ENCODE measurements at regions not wholly inside any gene's neighbourhood (a gene's known extent, or its start where the extent isn't known, plus 50 kb on each side); places are given as distances from the start of the nearest gene placed in this dataset.

DNA sequence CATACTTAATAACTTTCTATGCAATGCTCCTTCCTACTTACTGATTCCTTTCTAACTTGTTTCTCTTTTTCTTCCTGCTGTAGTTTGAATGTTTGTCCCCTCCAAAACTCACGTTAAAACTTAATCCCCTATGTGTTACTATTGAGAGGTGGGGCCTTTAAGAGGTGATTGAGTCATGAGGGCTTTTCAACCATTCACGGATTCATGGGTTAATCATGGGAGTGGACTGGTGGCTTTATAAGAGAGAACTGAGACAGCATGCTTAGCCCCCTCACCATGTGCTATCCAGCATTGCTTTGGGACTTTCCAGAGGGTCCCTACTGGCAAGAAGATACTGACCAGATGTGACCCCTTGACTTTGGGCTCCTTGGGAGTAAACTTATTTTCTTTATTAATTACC lies 66.0 kb upstream of the TRIM9 start:
- H3K27me3 ChIP-seq (ENCODE audit: control insufficient read depth, low read length) = no peaks in the 10 kb centered on the region
- H3K4me3 ChIP-seq (ENCODE audit: low read length) = no peak overlapping the region
- H3K4me2 ChIP-seq (ENCODE audit: low read length) = 0 out of 2 replicates have a peak overlapping the region, but pooled peaks have one; percentile 1
- H3K9me2 ChIP-seq (replicated peaks; ENCODE audit: control insufficient read depth, low read length) = no peaks in the 10 kb centered on the region
- TF ChIP-seq EZH2phosphoT487 (IDR thresholded peaks at IDR 0.05; ENCODE audit: borderline replicate concordance, low read length) = no peak
- TF ChIP-seq, protein P1, sequence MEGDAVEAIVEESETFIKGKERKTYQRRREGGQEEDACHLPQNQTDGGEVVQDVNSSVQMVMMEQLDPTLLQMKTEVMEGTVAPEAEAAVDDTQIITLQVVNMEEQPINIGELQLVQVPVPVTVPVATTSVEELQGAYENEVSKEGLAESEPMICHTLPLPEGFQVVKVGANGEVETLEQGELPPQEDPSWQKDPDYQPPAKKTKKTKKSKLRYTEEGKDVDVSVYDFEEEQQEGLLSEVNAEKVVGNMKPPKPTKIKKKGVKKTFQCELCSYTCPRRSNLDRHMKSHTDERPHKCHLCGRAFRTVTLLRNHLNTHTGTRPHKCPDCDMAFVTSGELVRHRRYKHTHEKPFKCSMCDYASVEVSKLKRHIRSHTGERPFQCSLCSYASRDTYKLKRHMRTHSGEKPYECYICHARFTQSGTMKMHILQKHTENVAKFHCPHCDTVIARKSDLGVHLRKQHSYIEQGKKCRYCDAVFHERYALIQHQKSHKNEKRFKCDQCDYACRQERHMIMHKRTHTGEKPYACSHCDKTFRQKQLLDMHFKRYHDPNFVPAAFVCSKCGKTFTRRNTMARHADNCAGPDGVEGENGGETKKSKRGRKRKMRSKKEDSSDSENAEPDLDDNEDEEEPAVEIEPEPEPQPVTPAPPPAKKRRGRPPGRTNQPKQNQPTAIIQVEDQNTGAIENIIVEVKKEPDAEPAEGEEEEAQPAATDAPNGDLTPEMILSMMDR (IDR thresholded peaks at IDR 0.05; ENCODE audit: low read depth, low read length, poor library complexity, severe bottlenecking) = no peak
- H3F3A ChIP-seq (ENCODE audit: control insufficient read depth, insufficient read depth) = no peaks in the 10 kb centered on the region
- H3K36me3 ChIP-seq (ENCODE audit: control insufficient read depth, low read length) = no peaks in the 10 kb centered on the region
- no peaks in the 10 kb centered on the region for H3K9me3 ChIP-seq (ENCODE audit: control insufficient read depth, insufficient read depth, low read length)
- no peaks in the 10 kb centered on the region for H4K20me1 ChIP-seq (ENCODE audit: control insufficient read depth, insufficient read depth, low read depth, low read length)
- H3K4me1 ChIP-seq (ENCODE audit: control insufficient read depth, low read length) = peaks cover 18% of the 10 kb centered on the region
- no peaks in the 10 kb centered on the region for H3K79me2 ChIP-seq (ENCODE audit: control insufficient read depth, low read length)
- no peak overlapping the region for H3K27ac ChIP-seq (ENCODE audit: low read depth, low read length)

DNA sequence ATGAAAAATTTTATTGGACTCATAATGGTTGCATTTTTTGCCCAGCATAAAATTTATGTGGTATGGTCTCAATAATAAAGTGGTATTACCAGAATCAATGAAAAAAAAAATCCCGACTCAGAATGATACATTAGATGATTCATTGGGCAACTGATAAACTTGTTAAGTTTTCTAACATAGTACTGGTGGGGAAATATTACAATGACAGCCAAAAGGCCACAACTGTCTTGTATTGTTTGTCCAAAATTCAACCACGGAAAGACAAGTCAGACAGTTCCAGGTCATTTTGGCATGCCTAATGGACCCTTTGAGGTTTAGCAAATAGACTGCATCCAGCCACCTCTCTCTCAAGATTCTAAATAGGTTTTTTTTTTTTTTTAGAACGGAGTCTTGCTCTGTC lies 70.5 kb upstream of the TRIM9 start:
- H3K36me3 ChIP-seq (ENCODE audit: control insufficient read depth, low read length) = no peaks in the 10 kb centered on the region
- TF ChIP-seq EZH2phosphoT487 (IDR thresholded peaks at IDR 0.05; ENCODE audit: borderline replicate concordance, low read length) = no peak
- TF ChIP-seq, protein P1 (IDR thresholded peaks at IDR 0.05; ENCODE audit: low read depth, low read length, poor library complexity, severe bottlenecking) = no peak
- no peaks in the 10 kb centered on the region for H3K79me2 ChIP-seq (ENCODE audit: control insufficient read depth, low read length)
- no peak overlapping the region for H3K27ac ChIP-seq (ENCODE audit: low read depth, low read length)
- H3K9me3 ChIP-seq (ENCODE audit: control insufficient read depth, insufficient read depth, low read length) = no peaks in the 10 kb centered on the region
- H4K20me1 ChIP-seq (ENCODE audit: control insufficient read depth, insufficient read depth, low read depth, low read length) = no peaks in the 10 kb centered on the region
- H3K4me2 ChIP-seq (ENCODE audit: low read length) = no peak overlapping the region
- H3F3A ChIP-seq (ENCODE audit: control insufficient read depth, insufficient read depth) = no peaks in the 10 kb centered on the region
- H3K27me3 ChIP-seq (ENCODE audit: control insufficient read depth, low read length) = no peaks in the 10 kb centered on the region
- H3K4me3 ChIP-seq (ENCODE audit: low read length) = no peak overlapping the region
- H3K4me1 ChIP-seq (ENCODE audit: control insufficient read depth, low read length) = peaks cover 6% of the 10 kb centered on the region
- no peaks in the 10 kb centered on the region for H3K9me2 ChIP-seq (replicated peaks; ENCODE audit: control insufficient read depth, low read length)

DNA sequence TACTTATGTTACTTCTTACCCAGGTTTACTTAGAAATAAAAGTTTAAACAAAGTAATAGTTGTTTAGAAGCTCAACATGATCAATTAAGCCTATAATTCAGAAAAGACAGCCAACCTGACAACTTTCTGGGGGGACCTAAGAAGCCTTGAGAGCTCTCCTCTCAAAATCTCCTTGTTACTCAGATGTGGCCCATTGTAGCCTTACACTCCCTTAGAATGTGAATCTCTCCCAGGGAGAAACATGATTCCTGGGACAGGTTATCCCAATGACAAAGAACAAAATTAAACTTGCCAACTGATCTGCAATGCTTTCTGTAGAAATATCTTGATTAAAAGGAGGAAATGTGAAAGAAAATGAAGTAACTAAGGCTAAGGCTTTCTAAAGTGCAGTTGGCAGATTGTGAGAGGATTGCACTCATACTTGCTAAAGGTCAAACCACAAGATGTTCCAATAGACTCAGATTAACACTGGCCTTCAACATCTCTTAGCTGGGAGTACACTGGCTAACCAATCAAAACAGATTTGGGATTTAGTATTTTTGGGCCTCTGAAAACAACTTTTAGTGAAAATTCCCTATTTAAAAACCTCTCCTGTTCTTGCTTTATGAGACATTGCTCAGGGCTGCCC lies 72.3 kb upstream of the TMX1 start:
- Histone ChIP-seq H3K27me3 (ENCODE audit: control insufficient read depth, low read length) (no peaks in the 10 kb centered on the region), H3K4me1 (ENCODE audit: control insufficient read depth, low read length) (no peaks in the 10 kb centered on the region), H3K4me3 (ENCODE audit: low read length) (no peak overlapping the region), H3K79me2 (ENCODE audit: control insufficient read depth, low read length) (no peaks in the 10 kb centered on the region), H3K27ac (ENCODE audit: low read depth, low read length) (no peak overlapping the region), H3K9me3 (ENCODE audit: control insufficient read depth, insufficient read depth, low read length) (no peaks in the 10 kb centered on the region), H4K20me1 (ENCODE audit: control insufficient read depth, insufficient read depth, low read depth, low read length) (no peaks in the 10 kb centered on the region), H3F3A (ENCODE audit: control insufficient read depth, insufficient read depth) (no peaks in the 10 kb centered on the region), H3K4me2 (ENCODE audit: low read length) (no peak overlapping the region), H3K9me2 (replicated peaks; ENCODE audit: control insufficient read depth, low read length) (no peaks in the 10 kb centered on the region), H3K36me3 (ENCODE audit: control insufficient read depth, low read length) (no peaks in the 10 kb centered on the region)
- TF ChIP-seq, protein P1 (IDR thresholded peaks at IDR 0.05; ENCODE audit: low read depth, low read length, poor library complexity, severe bottlenecking) = no peak
- TF ChIP-seq EZH2phosphoT487 (IDR thresholded peaks at IDR 0.05; ENCODE audit: borderline replicate concordance, low read length) = no peak

Data from DOHH2 (cell line).